ENCODE measurements at regions not wholly inside any gene's neighbourhood (a gene's known extent, or its start where the extent isn't known, plus 50 kb on each side); places are given as distances from the start of the nearest gene placed in this dataset.

DNA sequence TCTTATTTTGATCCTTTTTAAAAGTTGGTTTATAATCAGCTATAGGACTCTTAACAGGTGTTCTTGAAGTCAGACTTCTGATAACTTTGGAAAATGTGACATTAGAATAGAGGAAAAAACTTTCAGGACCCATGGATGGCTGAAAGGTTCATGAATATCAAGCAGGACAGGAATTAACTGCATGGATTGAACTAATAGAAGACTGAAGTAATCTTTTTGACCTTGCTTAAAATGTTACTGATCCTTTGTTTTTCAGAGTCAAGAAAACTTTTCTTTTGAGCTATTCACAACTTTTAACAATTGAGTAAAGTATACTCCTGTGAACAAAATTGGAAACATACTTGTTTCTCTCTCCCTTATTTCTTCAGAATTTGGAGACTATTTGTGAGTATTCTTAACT is 79.2 kb downstream of the PLK2 start:
- TF ChIP-seq, protein P1, sequence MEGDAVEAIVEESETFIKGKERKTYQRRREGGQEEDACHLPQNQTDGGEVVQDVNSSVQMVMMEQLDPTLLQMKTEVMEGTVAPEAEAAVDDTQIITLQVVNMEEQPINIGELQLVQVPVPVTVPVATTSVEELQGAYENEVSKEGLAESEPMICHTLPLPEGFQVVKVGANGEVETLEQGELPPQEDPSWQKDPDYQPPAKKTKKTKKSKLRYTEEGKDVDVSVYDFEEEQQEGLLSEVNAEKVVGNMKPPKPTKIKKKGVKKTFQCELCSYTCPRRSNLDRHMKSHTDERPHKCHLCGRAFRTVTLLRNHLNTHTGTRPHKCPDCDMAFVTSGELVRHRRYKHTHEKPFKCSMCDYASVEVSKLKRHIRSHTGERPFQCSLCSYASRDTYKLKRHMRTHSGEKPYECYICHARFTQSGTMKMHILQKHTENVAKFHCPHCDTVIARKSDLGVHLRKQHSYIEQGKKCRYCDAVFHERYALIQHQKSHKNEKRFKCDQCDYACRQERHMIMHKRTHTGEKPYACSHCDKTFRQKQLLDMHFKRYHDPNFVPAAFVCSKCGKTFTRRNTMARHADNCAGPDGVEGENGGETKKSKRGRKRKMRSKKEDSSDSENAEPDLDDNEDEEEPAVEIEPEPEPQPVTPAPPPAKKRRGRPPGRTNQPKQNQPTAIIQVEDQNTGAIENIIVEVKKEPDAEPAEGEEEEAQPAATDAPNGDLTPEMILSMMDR (IDR thresholded peaks at IDR 0.05; ENCODE audit: low read depth, low read length): no peak
- no peak for TF ChIP-seq POLR2A (IDR thresholded peaks at IDR 0.05; ENCODE audit: extremely low read depth, insufficient read length)
